ENCODE measurements at regions not wholly inside any gene's neighbourhood (a gene's known extent, or its start where the extent isn't known, plus 50 kb on each side); places are given as distances from the start of the nearest gene placed in this dataset.

DNA sequence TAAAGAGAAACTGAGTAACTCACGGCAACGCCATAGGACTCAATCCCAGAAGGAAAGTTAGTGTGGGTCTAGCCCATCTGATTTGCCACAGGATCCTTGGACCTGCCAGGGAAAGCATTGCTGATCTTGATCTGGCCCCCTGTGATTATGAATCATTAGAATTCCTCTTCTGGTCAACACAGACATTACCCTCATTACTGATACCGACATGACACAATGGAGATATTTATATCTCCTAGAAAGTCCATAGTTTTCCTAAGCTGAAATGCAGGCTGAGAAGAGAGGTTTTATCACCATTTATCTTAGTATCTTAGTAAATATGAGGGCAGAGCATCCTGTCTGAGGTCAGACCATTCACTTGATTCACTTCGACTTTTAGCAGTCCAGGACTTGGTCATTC, 75.5 kb upstream of the CCDC68 start:
- no peak for DNase-seq

DNA sequence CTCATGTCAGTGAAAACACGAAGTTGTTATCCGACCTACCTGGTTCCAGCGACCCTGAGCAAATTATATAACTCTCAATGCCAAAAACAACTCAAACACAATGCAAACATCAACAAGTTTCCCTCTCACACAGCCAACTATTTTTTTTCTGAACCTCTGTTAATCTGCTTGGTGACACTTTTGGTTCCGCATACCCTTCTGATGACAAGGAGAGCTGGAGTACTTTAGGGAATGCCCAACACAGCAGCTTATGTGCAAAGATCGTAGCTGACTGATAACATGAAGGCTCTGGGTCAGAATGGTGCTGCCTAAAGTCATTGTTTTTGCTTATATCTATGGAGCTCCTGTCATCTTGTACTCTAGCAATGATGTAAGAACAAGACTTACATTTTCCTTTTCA, 72.7 kb upstream of the CCDC68 start:
- no peak for DNase-seq

DNA sequence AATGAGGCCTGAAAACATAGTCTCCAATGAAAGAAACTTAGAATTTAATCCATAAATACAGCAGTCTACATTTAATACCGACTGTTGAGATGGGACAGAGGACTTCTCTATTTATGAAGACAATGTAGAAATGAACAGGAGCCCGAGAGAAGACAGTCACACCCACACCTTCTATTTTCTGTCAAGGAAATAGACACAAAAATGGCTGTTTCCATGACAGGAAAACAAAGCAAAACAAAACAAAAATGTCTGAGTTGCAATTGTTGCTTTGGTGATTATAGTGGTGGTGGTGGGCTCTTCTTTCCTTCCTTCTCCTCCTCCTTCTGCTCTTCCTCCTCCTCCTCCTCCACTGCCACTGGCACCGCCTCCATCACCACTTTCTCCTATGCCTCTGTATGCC, 72.3 kb upstream of the CCDC68 start:
- DNase-seq: no peak

DNA sequence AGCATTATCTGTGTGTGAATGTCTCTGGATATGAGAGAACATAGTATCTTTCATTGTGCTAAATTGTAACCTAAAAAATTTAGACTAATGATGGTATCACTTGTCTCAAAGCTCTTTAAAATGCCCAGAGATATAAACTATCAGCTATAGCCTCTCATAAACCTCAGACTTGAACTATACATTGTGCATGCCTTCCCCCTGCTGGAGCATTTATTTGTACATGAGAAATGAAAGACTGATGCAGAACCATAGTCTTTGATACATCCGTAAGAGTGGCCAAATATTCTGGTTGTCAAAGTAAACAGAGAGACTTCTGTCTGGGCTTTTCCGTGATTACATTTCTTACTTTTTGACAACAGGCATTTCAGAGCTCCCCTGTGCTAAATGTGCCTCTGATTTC, 71.9 kb upstream of the CCDC68 start:
- no peak for DNase-seq

DNA sequence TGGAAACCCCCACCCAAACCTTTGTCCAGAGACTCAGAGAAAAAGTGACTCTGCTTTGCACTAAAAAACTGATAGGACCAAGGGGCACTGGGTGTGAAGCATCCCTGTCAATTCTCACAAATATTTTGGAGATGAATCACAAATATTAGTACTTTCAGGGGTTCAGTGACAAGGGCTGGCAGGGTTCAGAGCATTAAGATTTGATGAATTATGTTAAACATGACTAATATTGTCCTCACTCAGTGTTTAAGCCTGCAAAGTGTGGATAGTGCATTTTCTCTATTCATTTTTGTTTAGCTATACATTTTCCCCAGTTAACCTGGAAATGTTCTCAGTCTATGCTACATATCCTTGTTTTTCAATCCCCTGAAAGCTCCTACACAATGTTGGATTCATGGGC, 65.3 kb upstream of the CCDC68 start:
- no peak for DNase-seq

DNA sequence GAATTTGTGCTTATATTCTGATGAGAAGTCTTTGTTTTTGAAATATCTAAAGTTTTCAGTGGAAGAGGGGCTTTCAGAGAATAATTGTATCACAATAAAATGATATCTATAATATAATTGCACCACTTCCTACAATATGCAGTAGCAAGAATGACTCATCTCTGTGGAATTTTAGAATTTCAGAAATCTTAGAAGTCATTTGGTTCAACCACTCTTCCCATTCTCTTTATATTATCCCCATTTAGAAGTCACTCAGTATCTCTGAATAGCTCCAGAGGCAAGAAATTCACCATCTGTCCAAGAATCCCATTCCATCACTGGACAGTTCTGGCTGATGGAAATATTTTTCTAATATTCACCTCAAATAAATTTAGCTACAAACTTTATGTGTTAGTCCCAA, 59.3 kb upstream of the CCDC68 start:
- DNase-seq: no peak

DNA sequence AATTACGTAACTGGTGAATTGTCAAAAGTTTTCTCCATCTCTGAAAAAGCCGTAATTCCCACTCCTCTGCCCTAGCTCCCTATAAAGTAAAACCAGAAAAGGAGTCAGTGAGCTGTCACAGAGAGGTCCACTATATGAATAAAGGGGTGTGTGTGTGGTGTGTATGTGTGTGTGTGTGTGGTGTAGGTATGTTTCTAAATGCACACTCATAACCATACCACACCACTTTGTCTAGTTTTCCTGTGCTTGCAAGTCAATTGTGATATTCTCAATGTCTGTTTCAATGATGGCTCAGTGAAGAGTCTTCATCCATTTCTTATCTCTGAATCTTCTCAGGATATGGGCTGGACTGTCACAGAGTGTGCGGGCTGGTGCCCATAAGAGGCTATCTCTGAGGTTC, 54.8 kb upstream of the CCDC68 start:
- no peak for DNase-seq

DNA sequence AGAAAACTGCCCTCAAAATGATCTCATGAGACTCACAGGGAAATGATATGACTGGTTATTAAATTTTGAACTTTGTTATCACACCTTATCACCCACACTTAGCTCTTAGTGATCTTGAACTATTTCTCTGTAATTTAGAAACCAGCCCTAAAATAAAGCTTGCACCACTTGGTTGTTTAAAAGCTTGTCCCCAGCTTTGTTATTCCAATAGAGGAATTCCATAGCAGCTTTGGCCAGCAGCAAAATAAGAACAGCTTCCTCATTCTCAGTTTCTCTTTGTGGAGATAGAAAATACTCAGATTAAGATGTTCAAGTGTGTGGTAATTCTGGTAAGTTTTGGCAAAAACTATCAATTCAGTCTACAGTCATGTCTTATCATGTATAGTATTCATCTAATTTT, 54.4 kb upstream of the CCDC68 start:
- DNase-seq: no peak

DNA sequence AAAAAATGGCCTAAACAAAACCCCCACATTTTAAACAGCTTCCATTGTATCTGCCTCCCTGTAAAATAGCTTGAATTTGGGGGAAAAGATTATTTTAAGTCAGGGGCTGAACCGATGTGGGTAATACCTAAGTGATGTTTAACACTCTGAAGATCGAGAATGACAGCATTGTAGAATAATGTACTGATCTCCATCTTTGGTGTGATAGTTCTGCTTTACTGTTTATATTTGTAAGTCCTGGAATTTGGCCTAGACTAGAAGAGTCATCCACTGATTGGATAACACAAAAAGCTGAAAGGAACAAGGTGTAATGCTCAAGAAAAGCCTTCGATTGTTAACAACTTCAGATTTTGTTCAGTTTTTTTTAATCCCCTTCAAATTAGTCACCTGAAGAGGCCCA, 53.8 kb upstream of the CCDC68 start:
- DNase-seq: no peak

DNA sequence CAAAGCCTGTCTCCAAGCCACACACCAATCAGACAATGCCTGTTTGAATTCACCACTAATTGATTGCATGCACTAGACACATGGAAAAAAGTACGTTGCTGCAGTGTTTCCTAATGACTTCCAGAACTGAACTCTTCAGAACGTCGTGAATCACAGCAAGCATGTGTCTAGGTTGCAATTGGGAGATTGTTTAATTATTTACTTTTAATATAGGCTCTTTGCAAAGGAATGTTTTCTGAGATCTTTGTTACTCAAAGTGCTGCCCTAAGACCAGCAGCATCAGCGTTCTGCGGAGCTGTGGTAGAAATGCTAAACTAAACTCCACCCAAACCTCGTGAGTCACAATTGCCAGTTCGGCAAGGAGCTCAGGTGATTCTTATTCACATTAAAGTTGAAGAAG, 52.7 kb upstream of the CCDC68 start:
- no peak for DNase-seq

All from AML-193 (cell line).